ENCODE measurements at regions not wholly inside any gene's neighbourhood (a gene's known extent, or its start where the extent isn't known, plus 50 kb on each side); places are given as distances from the start of the nearest gene placed in this dataset.

GRCh38 chr9:107188376-107188775 is 94.7 kb upstream of the RAD23B start:
- ChIA-PET POLR2A (ENCODE audit: unreplicated experiment) (no interaction called here), CTCF (no interaction called here)
- Histone ChIP-seq H4K20me1 (ENCODE audit: insufficient read depth, low read length) (no peaks in the 10 kb centered on the region), H2BK5ac (ENCODE audit: low read depth, low read length, poor library complexity, severe bottlenecking) (no peak overlapping the region), H3K9me3 (ENCODE audit: control insufficient read depth, insufficient read depth, low read length) (peaks cover 3% of the 10 kb centered on the region), H2AK9ac (replicated peaks; ENCODE audit: low read depth, low read length, poor library complexity) (no peak overlapping the region), H3K36me3 (ENCODE audit: control insufficient read depth, insufficient read depth, low read length) (no peaks in the 10 kb centered on the region), H3K4me2 (ENCODE audit: low read depth, low read length) (no peak overlapping the region), H4K5ac (ENCODE audit: low read depth, low read length) (no peak overlapping the region), H3K4me1 (ENCODE audit: control insufficient read depth, insufficient read depth, low read length) (peaks cover 5% of the 10 kb centered on the region), H3K4ac (ENCODE audit: low read depth, low read length) (no peak overlapping the region), H3K56ac (ENCODE audit: extremely low read depth, insufficient read depth, low read length) (no peak overlapping the region), H3K27ac (ENCODE audit: insufficient read depth, low read length) (no peak overlapping the region), H3K14ac (replicated peaks; ENCODE audit: low read depth, low read length) (no peak overlapping the region), H4K91ac (ENCODE audit: insufficient read depth, low read depth, low read length) (no peak overlapping the region; the same call in 1 of the 2 replicates), H2BK120ac (ENCODE audit: low read depth, low read length) (no peak overlapping the region), H4K8ac (ENCODE audit: low read depth in 2 of 2, low read length in 2 of 2) (peak overlapping the region in 1 of 2 experiments; percentile 87; a peak in 1 of 4 replicates), H2AFZ (replicated peaks; ENCODE audit: low read length, poor library complexity) (no peak overlapping the region), H2AK5ac (ENCODE audit: low read depth, low read length) (no peak overlapping the region), H2BK20ac (ENCODE audit: low read depth, low read length) (no peak overlapping the region; the same call in 1 of the 2 replicates), H3K23ac (ENCODE audit: low read depth, low read length) (no peak overlapping the region), H3K9me1 (ENCODE audit: insufficient read depth, low read length) (no peaks in the 10 kb centered on the region), H2BK15ac (ENCODE audit: low read depth, low read length) (0 out of 3 replicates have a peak overlapping the region, but pooled peaks have one; percentile 78), H3K9ac (ENCODE audit: low read depth, low read length) (no peak overlapping the region), H3K79me1 (ENCODE audit: low read depth in 1 of 2, low read length in 2 of 2) (no peaks in the 10 kb centered on the region), H3K27me3 (ENCODE audit: control insufficient read depth, insufficient read depth, low read length) (no peaks in the 10 kb centered on the region), H3K4me3 (ENCODE audit: insufficient read depth, low read depth, low read length) (no peak overlapping the region), H3K18ac (ENCODE audit: low read depth, low read length) (no peak overlapping the region)
- dilution Hi-C loops (cut with HindIII; ENCODE audit: low sequenced_read_pairs, unreplicated experiment) (no loop called here), intact Hi-C loops (cut with micrococcal nuclease) (no loop called here), in situ Hi-C loops (cut with MboI; ENCODE audit: low sequenced_read_pairs) (no loop called here)
- ATAC-seq (ENCODE audit: low read depth) (no peak), DNase-seq (no peak)
- no TSS peak for BruUV-seq (replicated peaks)
- TF ChIP-seq BHLHE40 (IDR thresholded peaks at IDR 0.05; ENCODE audit: low read depth, low read length) (no peak), RFX5 (IDR thresholded peaks at IDR 0.05; ENCODE audit: low read depth, low read length) (no peak), MAZ (IDR thresholded peaks at IDR 0.05; ENCODE audit: borderline replicate concordance, low read depth, low read length) (no peak), CEBPB (IDR thresholded peaks at IDR 0.05; ENCODE audit: low read depth, low read length) (no peak), MAFK (IDR thresholded peaks at IDR 0.05; ENCODE audit: low read depth, low read length) (no peak), NFE2L2 (IDR thresholded peaks at IDR 0.05; ENCODE audit: low read depth, low read length) (no peak), CHD1 (IDR thresholded peaks at IDR 0.05; ENCODE audit: low read depth, low read length) (no peak), RCOR1 (IDR thresholded peaks at IDR 0.05; ENCODE audit: insufficient replicate concordance, low read length) (no peak), FOS (IDR thresholded peaks at IDR 0.05; ENCODE audit: low read depth, low read length) (no peak), MXI1 (IDR thresholded peaks at IDR 0.05; ENCODE audit: borderline replicate concordance, low read depth, low read length) (no peak), ELK1 (IDR thresholded peaks at IDR 0.05; ENCODE audit: borderline replicate concordance, low read depth, low read length) (no peak), USF2 (IDR thresholded peaks at IDR 0.05; ENCODE audit: low read depth, low read length) (no peak), CTCF (conservative IDR thresholded peaks at IDR 0.05; ENCODE audit: low read depth, low read length) (no peak), RAD21 (IDR thresholded peaks at IDR 0.05; ENCODE audit: low read length) (no peak), SMC3 (IDR thresholded peaks at IDR 0.05; ENCODE audit: low read depth, low read length) (no peak), POLR2A (IDR thresholded peaks at IDR 0.05; ENCODE audit: low read depth, low read length) (no peak)
- WGBS, 2 experiments (ENCODE audit: extremely low coverage in 2 of 2, insufficient read length in 1 of 2): no CpG with 5 or more reads among the region's 1 CpG
